ENCODE measurements at regions not wholly inside any gene's neighbourhood (a gene's known extent, or its start where the extent isn't known, plus 50 kb on each side); places are given as distances from the start of the nearest gene placed in this dataset.

- Mint-ChIP-seq H3K36me3 (no peaks in the 10 kb centered on the region), H3K4me3 (no peak overlapping the region), H3K9me3 (peaks cover 0 to 12% (median 0%) of the 10 kb centered on the region in 7 donors)
Measured at GRCh38 chr20:22794200-22794599, 209.8 kb upstream of the FOXA2 start.

DNA sequence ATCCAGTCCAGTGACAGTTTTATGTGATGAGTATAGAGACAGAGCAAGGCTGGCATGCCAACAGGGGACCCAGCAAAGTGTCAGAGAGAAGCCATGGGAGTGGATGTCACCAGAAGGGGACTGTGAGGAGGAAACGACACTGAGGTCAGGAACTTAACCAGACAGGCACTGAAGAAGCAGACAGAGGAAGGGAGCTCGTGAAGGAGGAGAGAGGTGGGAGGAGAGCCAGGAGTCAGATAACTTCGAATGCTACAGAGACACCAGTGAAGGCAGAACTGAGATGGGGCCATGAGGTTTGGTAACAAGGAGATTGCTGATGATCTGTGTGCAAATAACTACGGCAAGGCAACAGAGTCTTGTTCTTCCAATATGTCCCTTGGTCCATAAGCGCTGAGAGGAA, 211.1 kb upstream of the FOXA2 start:
- no peak for DNase-seq
- ATAC-seq (ENCODE audit: low read depth in 2 of 2), result no peak
- H3K4me3 Mint-ChIP-seq, result no peak overlapping the region
- H3K4me1 Mint-ChIP-seq, result no peaks in the 10 kb centered on the region
- H3K27me3 Mint-ChIP-seq, result peaks cover 0 to 9% (median 9%) of the 10 kb centered on the region in 3 donors
- no peak overlapping the region for H3K27ac Mint-ChIP-seq
- H3K9me3 Mint-ChIP-seq, result peaks cover 0 to 12% (median 0%) of the 10 kb centered on the region in 7 donors
- H3K36me3 Mint-ChIP-seq, result no peaks in the 10 kb centered on the region

More at GRCh38 chr20:22794200-22794599, 209.8 kb upstream of the FOXA2 start:
- DNase-seq (no peak), ATAC-seq (ENCODE audit: low read depth in 2 of 2) (no peak)
- no peaks in the 10 kb centered on the region for H3K4me1 Mint-ChIP-seq
- no peak overlapping the region for H3K27ac Mint-ChIP-seq
- H3K27me3 Mint-ChIP-seq, result peaks cover 0 to 9% (median 9%) of the 10 kb centered on the region in 3 donors

DNA sequence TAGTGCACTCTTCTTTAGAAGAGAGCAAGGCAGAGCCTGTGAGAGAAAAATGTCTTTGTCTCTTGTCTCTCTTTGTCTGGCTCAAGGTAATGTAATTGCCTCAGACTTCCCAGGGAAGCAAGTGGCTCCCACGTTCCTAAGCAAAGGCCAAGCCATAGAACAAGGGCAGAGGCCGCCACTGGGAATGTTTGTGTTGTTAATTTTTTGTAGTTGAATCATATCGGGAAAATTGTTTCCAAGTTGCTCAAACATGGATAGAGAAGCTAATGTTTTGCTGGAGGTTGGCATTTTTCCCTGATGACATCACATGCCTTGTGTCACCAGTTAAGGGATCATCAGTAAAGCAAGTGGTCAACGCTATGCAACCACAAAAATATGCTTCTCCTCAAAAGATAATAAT, 211.5 kb upstream of the FOXA2 start:
- no peaks in the 10 kb centered on the region for H3K4me1 Mint-ChIP-seq

GRCh38 chr20:22796469-22797077, 212.2 kb upstream of the FOXA2 start:
- peaks cover 0 to 14% (median 9%) of the 10 kb centered on the region in 3 donors for H3K27me3 Mint-ChIP-seq
- DNase-seq (no peak), ATAC-seq (ENCODE audit: low read depth in 2 of 2) (no peak)
- H3K9me3 Mint-ChIP-seq, result peaks cover 0 to 12% (median 0%) of the 10 kb centered on the region in 7 donors
- no peak overlapping the region for H3K27ac Mint-ChIP-seq
- H3K4me3 Mint-ChIP-seq, result no peak overlapping the region
- no peaks in the 10 kb centered on the region for H3K36me3 Mint-ChIP-seq
- H3K4me1 Mint-ChIP-seq, result no peaks in the 10 kb centered on the region

More for the DNA sequence above, 211.5 kb upstream of the FOXA2 start:
- Mint-ChIP-seq H3K9me3 (peaks cover 0 to 12% (median 0%) of the 10 kb centered on the region in 7 donors), H3K27ac (no peak overlapping the region), H3K36me3 (no peaks in the 10 kb centered on the region), H3K27me3 (peaks cover 0 to 9% (median 9%) of the 10 kb centered on the region in 3 donors), H3K4me3 (no peak overlapping the region)
- ATAC-seq (ENCODE audit: low read depth in 2 of 2) (no peak), DNase-seq (no peak)

GRCh38 chr20:22797103-22797502, 212.7 kb upstream of the FOXA2 start:
- Mint-ChIP-seq H3K9me3 (peaks cover 0 to 12% (median 0%) of the 10 kb centered on the region in 7 donors), H3K27ac (no peak overlapping the region), H3K36me3 (no peaks in the 10 kb centered on the region), H3K4me3 (no peak overlapping the region), H3K27me3 (peaks cover 2 to 14% (median 9%) of the 10 kb centered on the region in 3 donors), H3K4me1 (no peaks in the 10 kb centered on the region)
- DNase-seq, result no peak
- no peak for ATAC-seq (ENCODE audit: low read depth in 2 of 2)

GRCh38 chr20:22799687-22800086, 215.3 kb upstream of the FOXA2 start:
- Mint-ChIP-seq H3K4me1 (no peaks in the 10 kb centered on the region), H3K27ac (no peak overlapping the region), H3K9me3 (peaks cover 0 to 8% (median 0%) of the 10 kb centered on the region in 7 donors), H3K4me3 (no peak overlapping the region), H3K27me3 (peaks cover 10 to 11% (median 10%) of the 10 kb centered on the region in 3 donors), H3K36me3 (no peaks in the 10 kb centered on the region)
- DNase-seq, result no peak
- no peak for ATAC-seq (ENCODE audit: low read depth in 2 of 2)

GRCh38 chr20:22800129-22800528, 215.8 kb upstream of the FOXA2 start:
- Mint-ChIP-seq H3K4me1 (no peaks in the 10 kb centered on the region), H3K27ac (peak overlapping the region in 1 of 6 donors; percentile 55), H3K9me3 (peaks cover 0 to 7% (median 0%) of the 10 kb centered on the region in 7 donors), H3K4me3 (no peak overlapping the region), H3K36me3 (no peaks in the 10 kb centered on the region), H3K27me3 (peaks cover 10 to 16% (median 10%) of the 10 kb centered on the region in 3 donors)
- ATAC-seq (ENCODE audit: low read depth in 2 of 2) (no peak), DNase-seq (no peak)

GRCh38 chr20:22801528-22801927, 217.2 kb upstream of the FOXA2 start:
- H3K27ac Mint-ChIP-seq, result no peak overlapping the region
- DNase-seq, result no peak
- no peaks in the 10 kb centered on the region for H3K36me3 Mint-ChIP-seq
- H3K4me1 Mint-ChIP-seq, result no peaks in the 10 kb centered on the region
- H3K27me3 Mint-ChIP-seq, result peaks cover 6 to 18% (median 10%) of the 10 kb centered on the region in 3 donors
- no peak overlapping the region for H3K4me3 Mint-ChIP-seq
- ATAC-seq (ENCODE audit: low read depth in 2 of 2), result no peak
- peaks cover 0 to 4% (median 0%) of the 10 kb centered on the region in 7 donors for H3K9me3 Mint-ChIP-seq

DNA sequence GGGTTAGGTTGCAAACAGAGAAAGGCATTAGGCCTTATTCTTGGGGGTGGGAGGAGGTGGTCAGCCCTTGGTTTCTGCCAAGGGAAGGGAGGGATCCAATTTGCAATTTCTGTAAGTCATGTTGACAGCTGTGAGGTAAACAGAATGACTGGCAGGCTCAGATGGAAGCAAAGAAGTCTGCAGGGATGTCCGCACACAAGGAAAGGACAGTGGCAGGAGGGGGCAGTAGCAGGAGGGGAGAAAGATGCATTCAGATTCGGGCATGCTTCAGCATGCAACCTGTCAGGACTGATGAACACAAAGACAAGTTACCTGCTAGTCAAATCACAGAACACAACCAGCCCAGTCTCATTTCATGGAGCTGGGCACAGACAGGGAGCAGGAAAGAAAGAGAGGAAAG, 217.9 kb upstream of the FOXA2 start:
- DNase-seq (no peak), ATAC-seq (ENCODE audit: low read depth in 2 of 2) (no peak)
- no peaks in the 10 kb centered on the region for H3K4me1 Mint-ChIP-seq

GRCh38 chr20:22805219-22805618, 220.8 kb upstream of the FOXA2 start:
- no peak overlapping the region for H3K27ac Mint-ChIP-seq

More for the DNA sequence above, 217.9 kb upstream of the FOXA2 start:
- H3K36me3 Mint-ChIP-seq, result no peaks in the 10 kb centered on the region
- H3K27me3 Mint-ChIP-seq, result peaks cover 6 to 18% (median 10%) of the 10 kb centered on the region in 3 donors
- no peak overlapping the region for H3K4me3 Mint-ChIP-seq
- peak overlapping the region in 1 of 6 donors; percentile 73 for H3K27ac Mint-ChIP-seq
- H3K9me3 Mint-ChIP-seq, result peaks cover 0 to 4% (median 0%) of the 10 kb centered on the region in 7 donors

GRCh38 chr20:22805996-22806395, 221.6 kb upstream of the FOXA2 start:
- Mint-ChIP-seq H3K9me3 (peaks cover 0 to 3% (median 0%) of the 10 kb centered on the region in 7 donors), H3K4me3 (no peak overlapping the region), H3K27ac (peak overlapping the region in 1 of 6 donors; percentile 17), H3K4me1 (no peaks in the 10 kb centered on the region), H3K36me3 (no peaks in the 10 kb centered on the region), H3K27me3 (peaks cover 6 to 18% (median 9%) of the 10 kb centered on the region in 3 donors)
- no peak for DNase-seq
- ATAC-seq (ENCODE audit: low read depth in 2 of 2), result no peak

More at GRCh38 chr20:22805219-22805618, 220.8 kb upstream of the FOXA2 start:
- Mint-ChIP-seq H3K36me3 (no peaks in the 10 kb centered on the region), H3K9me3 (peaks cover 0 to 3% (median 0%) of the 10 kb centered on the region in 7 donors), H3K4me3 (no peak overlapping the region), H3K4me1 (no peaks in the 10 kb centered on the region), H3K27me3 (peaks cover 6 to 18% (median 10%) of the 10 kb centered on the region in 3 donors)
- DNase-seq (no peak), ATAC-seq (ENCODE audit: low read depth in 2 of 2) (no peak)

- Mint-ChIP-seq H3K4me3 (no peak overlapping the region), H3K27me3 (peaks cover 5 to 16% (median 6%) of the 10 kb centered on the region in 3 donors), H3K27ac (no peak overlapping the region), H3K36me3 (no peaks in the 10 kb centered on the region), H3K4me1 (no peaks in the 10 kb centered on the region), H3K9me3 (peaks cover 0 to 3% (median 0%) of the 10 kb centered on the region in 7 donors)
- ATAC-seq (ENCODE audit: low read depth in 2 of 2) (no peak), DNase-seq (no peak)
Measured at GRCh38 chr20:22807045-22807444, 222.7 kb upstream of the FOXA2 start.

DNA sequence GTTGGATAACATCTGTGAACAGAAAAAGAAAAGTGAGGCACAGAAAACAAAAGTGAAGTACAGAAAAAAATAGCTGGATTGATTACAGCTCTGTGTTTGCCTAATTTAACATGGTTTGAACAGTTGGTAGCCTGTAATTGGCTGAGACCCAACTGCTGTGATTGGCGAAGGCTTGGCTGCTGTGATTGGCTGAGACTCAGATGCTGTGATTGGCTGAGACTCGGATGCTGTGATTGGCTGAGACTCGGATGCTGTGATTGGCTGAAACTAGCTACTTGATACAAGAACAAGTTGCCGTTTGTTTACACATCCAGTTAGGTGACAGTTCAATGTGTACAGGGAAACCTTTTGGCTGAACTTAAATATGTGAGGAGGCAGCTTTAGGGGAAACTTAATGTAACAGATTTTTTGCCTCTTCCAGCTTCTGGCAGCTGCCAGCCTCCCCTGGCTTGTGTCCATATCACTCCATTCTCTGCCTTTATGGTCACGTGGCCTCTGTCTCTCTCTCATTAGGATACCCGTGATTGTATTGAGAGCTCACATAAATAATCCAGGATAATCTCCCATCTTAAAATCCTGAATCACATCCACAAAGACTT, 223.4 kb upstream of the FOXA2 start:
- H3K4me3 Mint-ChIP-seq, result no peak overlapping the region
- no peaks in the 10 kb centered on the region for H3K36me3 Mint-ChIP-seq
- ATAC-seq (ENCODE audit: low read depth in 2 of 2), result no peak
- H3K9me3 Mint-ChIP-seq, result peaks cover 0 to 3% (median 0%) of the 10 kb centered on the region in 7 donors
- no peaks in the 10 kb centered on the region for H3K4me1 Mint-ChIP-seq
- no peak overlapping the region for H3K27ac Mint-ChIP-seq
- no peak for DNase-seq
- peaks cover 0 to 9% (median 5%) of the 10 kb centered on the region in 3 donors for H3K27me3 Mint-ChIP-seq

DNA sequence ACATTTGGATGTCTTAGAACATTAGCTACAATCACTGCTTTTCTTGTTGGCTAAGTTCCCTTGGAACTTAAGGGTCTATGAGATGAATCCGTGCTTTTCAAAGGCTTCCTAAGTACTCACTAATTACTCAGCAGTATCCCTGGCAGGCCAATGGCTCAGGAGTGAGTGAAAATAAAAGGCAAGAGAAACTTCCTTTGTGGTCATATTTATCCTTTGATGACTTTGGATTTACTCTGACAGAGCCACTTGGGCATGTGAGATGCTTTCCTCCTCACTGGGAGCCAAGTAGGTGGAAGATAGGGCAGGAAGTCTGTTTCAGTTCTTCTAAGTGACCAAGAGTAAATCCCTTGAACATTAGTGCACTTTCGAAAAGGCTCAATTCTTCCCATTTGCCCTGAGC, 224.3 kb upstream of the FOXA2 start:
- Mint-ChIP-seq H3K27me3 (peaks cover 0 to 7% (median 5%) of the 10 kb centered on the region in 3 donors), H3K9me3 (peaks cover 0 to 3% (median 0%) of the 10 kb centered on the region in 7 donors), H3K4me3 (no peak overlapping the region), H3K4me1 (no peaks in the 10 kb centered on the region), H3K36me3 (no peaks in the 10 kb centered on the region), H3K27ac (no peak overlapping the region)
- ATAC-seq (ENCODE audit: low read depth in 2 of 2) (no peak), DNase-seq (no peak)
